ENCODE measurements at regions not wholly inside any gene's neighbourhood (a gene's known extent, or its start where the extent isn't known, plus 50 kb on each side); places are given as distances from the start of the nearest gene placed in this dataset.

GRCh38 chr6:14474816-14475215 lies 357.2 kb downstream of the CD83 start:
- WGBS, 2 donors (ENCODE audit: extremely low coverage in 2 of 2, insufficient read length in 2 of 2, insufficient replicate concordance in 1 of 2) = no CpG with 5 or more reads among the region's 2 CpGs

GRCh38 chr6:14475306-14475705 lies 357.7 kb downstream of the CD83 start:
- H2BK5ac ChIP-seq (ENCODE audit: low read length) = no peak overlapping the region
- DNase-seq (ENCODE audit: low spot score) = no peak
- H3K79me1 ChIP-seq (ENCODE audit: low read depth, low read length) = no peaks in the 10 kb centered on the region
- H3K36me3 ChIP-seq (replicated peaks in 1 of 2; ENCODE audit: control insufficient read depth in 2 of 2, insufficient read depth in 2 of 2, low read length in 2 of 2) = no peaks in the 10 kb centered on the region
- no peak overlapping the region for H4K8ac ChIP-seq (ENCODE audit: low read depth, low read length)
- H3K4me2 ChIP-seq (ENCODE audit: insufficient read depth, low read length, poor library complexity, severe bottlenecking) = no peak overlapping the region
- H3K4ac ChIP-seq (ENCODE audit: low read length) = no peak overlapping the region
- H2AK5ac ChIP-seq (ENCODE audit: low read depth, low read length) = no peak overlapping the region
- no peak overlapping the region for H3K9ac ChIP-seq (ENCODE audit: low read depth, low read length, poor library complexity)
- no peak overlapping the region for H3K27ac ChIP-seq (replicated peaks; ENCODE audit: low read length)
- H2BK15ac ChIP-seq (ENCODE audit: low read length) = no peak overlapping the region
- peaks cover 0 to 3% of the 10 kb centered on the region in 2 donors for H3K9me3 ChIP-seq (replicated peaks in 1 of 2; ENCODE audit: control insufficient read depth in 2 of 2, insufficient read depth in 1 of 2, low read depth in 1 of 2, low read length in 2 of 2)
- no peak overlapping the region for H3K18ac ChIP-seq (ENCODE audit: low read length)
- no peak overlapping the region for H3K4me3 ChIP-seq (ENCODE audit: low read length in 2 of 2)
- H3K4me1 ChIP-seq (ENCODE audit: control insufficient read depth in 2 of 2, insufficient read depth in 1 of 2, low read depth in 1 of 2, low read length in 2 of 2) = peaks cover 0 to 2% of the 10 kb centered on the region in 2 donors
- no peak overlapping the region for H2AFZ ChIP-seq (ENCODE audit: low read length)
- no peaks in the 10 kb centered on the region for H3K27me3 ChIP-seq (ENCODE audit: control insufficient read depth in 3 of 3, insufficient read depth in 3 of 3, low read depth in 1 of 3, low read length in 3 of 3)
- H3K23ac ChIP-seq (ENCODE audit: low read depth, low read length, poor library complexity) = no peak overlapping the region
- H3K14ac ChIP-seq (ENCODE audit: low read length) = no peak overlapping the region
- no peak overlapping the region for H4K91ac ChIP-seq (ENCODE audit: low read depth, low read length, poor library complexity)
- no peak overlapping the region for H2BK12ac ChIP-seq (ENCODE audit: low read length)
- no CpG with 5 or more reads among the region's 2 CpGs for WGBS, 2 donors (ENCODE audit: extremely low coverage in 2 of 2, insufficient read length in 2 of 2, insufficient replicate concordance in 1 of 2)
- H2BK120ac ChIP-seq (ENCODE audit: low read depth, low read length) = no peak overlapping the region

More at GRCh38 chr6:14474816-14475215, 357.2 kb downstream of the CD83 start:
- no peak overlapping the region for H3K4me2 ChIP-seq (ENCODE audit: insufficient read depth, low read length, poor library complexity, severe bottlenecking)
- H3K9me3 ChIP-seq (replicated peaks in 1 of 2; ENCODE audit: control insufficient read depth in 2 of 2, insufficient read depth in 1 of 2, low read depth in 1 of 2, low read length in 2 of 2) = peaks cover 0 to 3% of the 10 kb centered on the region in 2 donors
- no peak overlapping the region for H2BK12ac ChIP-seq (ENCODE audit: low read length)
- H3K4me1 ChIP-seq (ENCODE audit: control insufficient read depth in 2 of 2, insufficient read depth in 1 of 2, low read depth in 1 of 2, low read length in 2 of 2) = peaks cover 0 to 2% of the 10 kb centered on the region in 2 donors
- H4K91ac ChIP-seq (ENCODE audit: low read depth, low read length, poor library complexity) = no peak overlapping the region
- no peak overlapping the region for H3K23ac ChIP-seq (ENCODE audit: low read depth, low read length, poor library complexity)
- H2BK5ac ChIP-seq (ENCODE audit: low read length) = no peak overlapping the region
- no peak overlapping the region for H2AFZ ChIP-seq (ENCODE audit: low read length)
- no peak overlapping the region for H2BK15ac ChIP-seq (ENCODE audit: low read length)
- H3K36me3 ChIP-seq (replicated peaks in 1 of 2; ENCODE audit: control insufficient read depth in 2 of 2, insufficient read depth in 2 of 2, low read length in 2 of 2) = no peaks in the 10 kb centered on the region
- H3K27me3 ChIP-seq (ENCODE audit: control insufficient read depth in 3 of 3, insufficient read depth in 3 of 3, low read depth in 1 of 3, low read length in 3 of 3) = no peaks in the 10 kb centered on the region
- no peak overlapping the region for H2AK5ac ChIP-seq (ENCODE audit: low read depth, low read length)
- no peaks in the 10 kb centered on the region for H3K79me1 ChIP-seq (ENCODE audit: low read depth, low read length)
- peak overlapping the region; percentile 34 for H3K18ac ChIP-seq (ENCODE audit: low read length)
- no peak for DNase-seq (ENCODE audit: low spot score)
- H2BK120ac ChIP-seq (ENCODE audit: low read depth, low read length) = no peak overlapping the region
- no peak overlapping the region for H3K9ac ChIP-seq (ENCODE audit: low read depth, low read length, poor library complexity)
- no peak overlapping the region for H3K14ac ChIP-seq (ENCODE audit: low read length)
- no peak overlapping the region for H3K4me3 ChIP-seq (ENCODE audit: low read length in 2 of 2)
- no peak overlapping the region for H4K8ac ChIP-seq (ENCODE audit: low read depth, low read length)
- no peak overlapping the region for H3K4ac ChIP-seq (ENCODE audit: low read length)
- H3K27ac ChIP-seq (replicated peaks; ENCODE audit: low read length) = no peak overlapping the region

- H4K91ac ChIP-seq (ENCODE audit: low read depth, low read length, poor library complexity) = no peak overlapping the region
- H3K36me3 ChIP-seq (replicated peaks in 1 of 2; ENCODE audit: control insufficient read depth in 2 of 2, insufficient read depth in 2 of 2, low read length in 2 of 2) = no peaks in the 10 kb centered on the region
- H3K27ac ChIP-seq (replicated peaks; ENCODE audit: low read length) = no peak overlapping the region
- H2BK12ac ChIP-seq (ENCODE audit: low read length) = no peak overlapping the region
- no peak overlapping the region for H3K18ac ChIP-seq (ENCODE audit: low read length)
- H3K4me1 ChIP-seq (ENCODE audit: control insufficient read depth in 2 of 2, insufficient read depth in 1 of 2, low read depth in 1 of 2, low read length in 2 of 2) = peaks cover 0 to 2% of the 10 kb centered on the region in 2 donors
- H3K4me3 ChIP-seq (ENCODE audit: low read length in 2 of 2) = no peak overlapping the region
- no peak for DNase-seq (ENCODE audit: low spot score)
- H3K14ac ChIP-seq (ENCODE audit: low read length) = no peak overlapping the region
- H3K79me1 ChIP-seq (ENCODE audit: low read depth, low read length) = no peaks in the 10 kb centered on the region
- H3K9ac ChIP-seq (ENCODE audit: low read depth, low read length, poor library complexity) = no peak overlapping the region
- H3K4ac ChIP-seq (ENCODE audit: low read length) = no peak overlapping the region
- H4K8ac ChIP-seq (ENCODE audit: low read depth, low read length) = no peak overlapping the region
- no peak overlapping the region for H3K4me2 ChIP-seq (ENCODE audit: insufficient read depth, low read length, poor library complexity, severe bottlenecking)
- no peak overlapping the region for H2AK5ac ChIP-seq (ENCODE audit: low read depth, low read length)
- peaks cover 0 to 3% of the 10 kb centered on the region in 2 donors for H3K9me3 ChIP-seq (replicated peaks in 1 of 2; ENCODE audit: control insufficient read depth in 2 of 2, insufficient read depth in 1 of 2, low read depth in 1 of 2, low read length in 2 of 2)
- no peak overlapping the region for H2BK120ac ChIP-seq (ENCODE audit: low read depth, low read length)
- H3K23ac ChIP-seq (ENCODE audit: low read depth, low read length, poor library complexity) = no peak overlapping the region
- WGBS, 2 donors (ENCODE audit: extremely low coverage in 2 of 2, insufficient read length in 2 of 2, insufficient replicate concordance in 1 of 2) = no CpG with 5 or more reads among the region's 12 CpGs
- no peak overlapping the region for H2BK15ac ChIP-seq (ENCODE audit: low read length)
- peak overlapping the region; percentile 17 for H2AFZ ChIP-seq (ENCODE audit: low read length)
- H3K27me3 ChIP-seq (ENCODE audit: control insufficient read depth in 3 of 3, insufficient read depth in 3 of 3, low read depth in 1 of 3, low read length in 3 of 3) = no peaks in the 10 kb centered on the region
- H2BK5ac ChIP-seq (ENCODE audit: low read length) = no peak overlapping the region
These were observed 359.4 kb downstream of the CD83 start for GRCh38 chr6:14476793-14477531.

- peaks cover 0 to 3% of the 10 kb centered on the region in 2 donors for H3K9me3 ChIP-seq (replicated peaks in 1 of 2; ENCODE audit: control insufficient read depth in 2 of 2, insufficient read depth in 1 of 2, low read depth in 1 of 2, low read length in 2 of 2)
- peaks cover 0 to 2% of the 10 kb centered on the region in 2 donors for H3K4me1 ChIP-seq (ENCODE audit: control insufficient read depth in 2 of 2, insufficient read depth in 1 of 2, low read depth in 1 of 2, low read length in 2 of 2)
- H2BK12ac ChIP-seq (ENCODE audit: low read length) = no peak overlapping the region
- H2BK120ac ChIP-seq (ENCODE audit: low read depth, low read length) = no peak overlapping the region
- no peak overlapping the region for H3K4me3 ChIP-seq (ENCODE audit: low read length in 2 of 2)
- H2AK5ac ChIP-seq (ENCODE audit: low read depth, low read length) = no peak overlapping the region
- no peak overlapping the region for H3K14ac ChIP-seq (ENCODE audit: low read length)
- H2BK15ac ChIP-seq (ENCODE audit: low read length) = no peak overlapping the region
- H2AFZ ChIP-seq (ENCODE audit: low read length) = no peak overlapping the region
- no peak overlapping the region for H4K8ac ChIP-seq (ENCODE audit: low read depth, low read length)
- H3K27ac ChIP-seq (replicated peaks; ENCODE audit: low read length) = no peak overlapping the region
- no peak overlapping the region for H3K4me2 ChIP-seq (ENCODE audit: insufficient read depth, low read length, poor library complexity, severe bottlenecking)
- no peak overlapping the region for H3K9ac ChIP-seq (ENCODE audit: low read depth, low read length, poor library complexity)
- no peak overlapping the region for H3K23ac ChIP-seq (ENCODE audit: low read depth, low read length, poor library complexity)
- no peak overlapping the region for H4K91ac ChIP-seq (ENCODE audit: low read depth, low read length, poor library complexity)
- no peak overlapping the region for H3K4ac ChIP-seq (ENCODE audit: low read length)
- no CpG with 5 or more reads among the region's 7 CpGs for WGBS, 2 donors (ENCODE audit: extremely low coverage in 2 of 2, insufficient read length in 2 of 2, insufficient replicate concordance in 1 of 2)
- no peak overlapping the region for H2BK5ac ChIP-seq (ENCODE audit: low read length)
- no peak for DNase-seq (ENCODE audit: low spot score)
- H3K27me3 ChIP-seq (ENCODE audit: control insufficient read depth in 3 of 3, insufficient read depth in 3 of 3, low read depth in 1 of 3, low read length in 3 of 3) = no peaks in the 10 kb centered on the region
- H3K18ac ChIP-seq (ENCODE audit: low read length) = no peak overlapping the region
- no peaks in the 10 kb centered on the region for H3K79me1 ChIP-seq (ENCODE audit: low read depth, low read length)
- no peaks in the 10 kb centered on the region for H3K36me3 ChIP-seq (replicated peaks in 1 of 2; ENCODE audit: control insufficient read depth in 2 of 2, insufficient read depth in 2 of 2, low read length in 2 of 2)
These were observed 360.0 kb downstream of the CD83 start for GRCh38 chr6:14477559-14477958.
